Stimulated activated naive CD4-positive, alpha-beta T cell (primary cell): ENCODE measurements at regions not wholly inside any gene's neighbourhood (a gene's known extent, or its start where the extent isn't known, plus 50 kb on each side); places are given as distances from the start of the nearest gene placed in this dataset.
"Not testable (repeated sequence)": the region's sequence is repeated elsewhere in the genome, so short reads cannot be mapped to it uniquely, and the experiment has no call there.

Experiments
- DNase-seq, 6 experiments: peaks; one replicate each; lab custom pipeline; 2025; lab: John Stamatoyannopoulos, UW

- not testable (repeated sequence) for DNase-seq
Observed at GRCh38 chr2:242049492-242049891, 180.0 kb downstream of the RTP5 start.

DNA sequence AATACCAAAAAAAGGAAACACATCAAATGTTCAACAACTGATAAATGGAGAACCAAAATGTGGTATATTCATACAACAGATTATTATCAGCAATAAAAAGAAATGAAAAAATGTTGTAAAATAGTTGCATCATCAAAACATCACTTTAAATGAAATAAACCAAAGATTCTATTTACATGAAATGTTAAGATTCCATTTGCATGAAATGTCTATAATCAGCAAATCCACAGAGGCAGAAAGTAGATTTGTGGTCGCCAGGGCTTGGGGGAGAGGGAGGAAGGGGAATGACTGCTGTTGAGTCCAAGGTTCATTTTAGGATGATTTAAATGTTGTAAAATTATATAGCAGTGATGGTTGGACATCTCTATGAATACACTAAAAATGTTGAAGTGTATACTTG lies 181.9 kb downstream of the RTP5 start:
- DNase-seq, result no peak

- no peak for DNase-seq
Observed at GRCh38 chr2:242052421-242052820, 182.9 kb downstream of the RTP5 start.

GRCh38 chr2:242053921-242054320 lies 184.4 kb downstream of the RTP5 start:
- no peak for DNase-seq

DNA sequence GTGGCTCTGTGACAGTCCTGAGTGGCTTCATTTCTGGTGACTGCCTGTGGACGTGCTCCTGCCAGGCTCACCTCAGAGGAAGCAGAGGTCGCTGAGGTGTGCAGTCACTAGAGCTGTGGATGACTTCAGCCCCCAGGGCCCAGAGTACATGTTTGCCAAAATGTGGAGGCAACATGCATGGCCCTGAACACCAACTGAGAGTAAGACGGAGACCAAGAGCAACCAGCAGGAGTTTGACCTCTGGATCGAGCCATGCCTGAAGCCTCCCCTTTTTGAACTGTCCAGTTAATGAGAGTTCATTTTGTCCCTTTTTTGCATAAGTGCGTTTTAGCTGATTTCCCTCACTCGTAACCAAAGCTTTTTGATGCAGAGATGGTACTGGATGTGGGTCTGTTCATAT lies 184.9 kb downstream of the RTP5 start:
- no peak for DNase-seq

DNA sequence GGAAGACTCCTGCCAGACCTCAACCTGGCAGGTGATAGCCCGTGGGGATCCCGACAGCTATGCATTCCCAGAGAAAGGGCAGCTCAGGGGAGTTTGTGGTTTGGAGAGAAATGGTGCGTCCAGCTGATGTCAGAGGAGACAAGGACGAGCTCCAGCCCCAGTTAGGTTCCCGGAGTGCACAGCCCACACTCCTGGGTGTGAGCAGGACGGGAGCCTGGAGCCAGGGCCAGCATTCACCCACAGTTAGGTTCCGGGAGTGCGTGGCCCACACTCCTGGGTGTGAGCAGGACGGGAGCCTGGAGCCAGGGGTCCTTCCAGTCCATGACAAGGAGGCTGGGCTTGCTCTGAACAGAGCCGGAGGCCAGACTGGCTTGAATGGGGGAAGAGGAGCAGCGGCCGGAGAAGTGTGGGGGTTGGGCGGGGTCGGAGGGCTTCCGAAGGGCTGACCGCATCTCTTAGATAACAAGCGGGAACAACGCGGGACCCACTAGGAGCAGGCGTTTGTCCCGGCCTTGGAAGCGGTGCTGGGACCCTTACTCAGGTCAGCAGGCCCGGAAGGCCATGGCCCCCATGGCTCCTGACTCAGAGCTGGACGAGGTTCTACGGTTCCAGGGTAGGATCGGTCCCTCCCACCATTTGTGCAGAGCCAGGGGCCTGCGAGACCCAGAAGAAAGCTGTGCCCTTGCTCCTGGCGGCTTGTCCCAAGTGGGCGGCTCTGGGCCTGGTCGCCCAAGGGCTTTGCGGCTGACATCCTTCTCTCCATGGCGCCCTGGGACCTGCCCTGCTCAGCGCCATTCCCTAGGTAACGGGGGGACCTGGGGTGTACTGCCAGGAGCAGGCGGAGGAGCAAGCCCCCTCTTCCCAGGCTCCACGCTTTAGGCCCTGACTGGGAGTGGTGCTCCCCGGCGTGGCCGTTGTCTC lies 185.6 kb downstream of the RTP5 start:
- DNase-seq, result no peak

DNA sequence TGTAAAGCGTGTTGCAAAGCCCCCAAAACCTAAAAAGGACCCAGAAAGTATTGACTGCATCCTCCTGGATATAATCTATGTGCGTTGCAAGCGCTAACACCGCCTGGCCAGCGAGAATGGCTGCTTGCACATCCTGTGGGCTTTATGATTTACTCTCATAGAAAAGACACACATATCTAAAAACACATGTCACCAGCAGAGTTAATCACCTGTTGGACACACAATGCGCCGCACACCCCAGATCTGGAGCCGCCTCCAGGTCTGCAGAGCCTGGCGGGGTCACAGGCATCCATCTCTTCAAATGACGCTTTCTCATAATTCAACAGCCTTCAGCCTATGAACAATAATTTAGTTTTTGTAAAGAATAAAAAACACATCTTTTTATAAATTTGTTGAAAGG lies 186.5 kb downstream of the RTP5 start:
- no peak for DNase-seq

- DNase-seq, result no peak
Observed at GRCh38 chr2:242056785-242057184, 187.3 kb downstream of the RTP5 start.

- no peak for DNase-seq
Observed at GRCh38 chr2:242057379-242058040, 188.0 kb downstream of the RTP5 start.

DNA sequence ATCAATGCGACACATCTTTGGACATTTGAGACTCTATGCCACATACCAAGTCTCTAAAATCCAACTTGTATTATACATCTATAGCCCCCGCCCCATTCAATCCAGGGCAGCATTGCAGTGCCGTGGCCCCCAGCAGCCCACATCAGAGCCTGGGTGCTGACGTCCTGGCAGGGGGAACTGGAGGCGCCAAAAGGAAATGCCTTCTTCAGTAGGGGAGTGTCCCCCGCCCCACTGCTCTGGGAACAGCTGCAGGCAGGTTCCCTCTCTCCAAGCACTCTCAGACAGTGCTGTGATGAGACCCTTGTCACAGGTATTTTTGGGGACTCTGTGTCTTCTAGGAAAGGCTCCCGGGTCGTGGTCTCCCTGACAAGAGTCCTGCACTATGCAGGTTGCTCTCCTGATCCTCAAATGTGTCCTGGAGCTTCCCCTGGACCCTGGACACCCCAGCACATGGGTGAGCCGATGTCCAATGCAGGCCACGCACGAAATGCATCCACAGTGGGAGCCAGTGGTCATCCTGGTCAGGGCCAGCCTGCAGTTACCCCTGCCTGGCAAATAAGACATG lies 188.7 kb downstream of the RTP5 start:
- no peak for DNase-seq

- DNase-seq, result no peak
Observed at GRCh38 chr2:242059566-242059965, 190.0 kb downstream of the RTP5 start.

DNA sequence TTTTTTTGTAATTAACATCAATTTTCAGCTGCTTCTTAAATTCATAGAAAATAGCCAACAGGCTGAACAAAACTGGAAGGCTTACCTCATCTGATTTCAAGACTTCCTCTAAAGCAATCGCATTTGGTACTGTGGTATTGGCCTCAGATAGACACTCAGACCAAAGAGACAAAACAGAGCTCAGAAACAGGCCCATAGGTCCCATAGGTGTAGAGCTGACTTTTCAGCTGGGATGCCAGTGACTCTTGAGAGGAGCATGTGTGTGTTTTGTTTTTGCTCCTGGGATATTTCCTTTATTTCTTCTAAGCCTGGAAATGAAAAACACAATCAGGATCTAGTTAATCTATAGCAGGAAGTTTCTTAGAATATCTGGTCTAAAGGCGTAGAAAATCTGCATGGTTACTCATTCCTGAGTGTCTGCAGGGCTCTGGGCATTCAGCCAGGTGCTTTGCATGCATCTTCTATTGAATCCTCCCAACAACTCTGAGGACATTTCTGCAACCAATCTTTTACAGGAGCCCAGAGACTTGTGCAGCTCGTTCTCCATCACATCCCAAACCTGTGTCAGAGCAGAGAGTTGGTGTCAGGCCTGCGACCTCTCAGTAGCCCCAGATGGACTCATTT lies 190.8 kb downstream of the RTP5 start:
- DNase-seq, result no peak

DNA sequence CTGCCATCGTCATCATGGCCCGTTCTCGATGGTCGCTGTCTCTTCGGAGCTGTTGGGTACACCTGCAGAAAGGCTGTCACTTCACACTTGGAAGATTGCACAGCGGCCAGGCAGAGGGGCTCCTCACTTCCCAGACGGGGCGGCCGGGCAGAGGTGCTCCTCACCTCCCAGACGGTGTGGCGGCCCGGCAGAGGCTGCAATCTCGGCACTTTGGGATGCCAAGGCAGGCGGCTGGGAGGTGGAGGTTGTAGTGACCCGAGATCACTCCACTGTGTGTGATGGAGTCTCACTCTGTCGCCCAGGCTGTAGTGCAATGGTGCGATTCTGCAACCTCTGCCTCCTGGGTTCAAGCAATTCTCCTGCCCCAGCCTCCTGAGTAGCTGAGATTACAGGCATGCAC lies 192.4 kb downstream of the RTP5 start:
- not testable (repeated sequence) for DNase-seq

DNA sequence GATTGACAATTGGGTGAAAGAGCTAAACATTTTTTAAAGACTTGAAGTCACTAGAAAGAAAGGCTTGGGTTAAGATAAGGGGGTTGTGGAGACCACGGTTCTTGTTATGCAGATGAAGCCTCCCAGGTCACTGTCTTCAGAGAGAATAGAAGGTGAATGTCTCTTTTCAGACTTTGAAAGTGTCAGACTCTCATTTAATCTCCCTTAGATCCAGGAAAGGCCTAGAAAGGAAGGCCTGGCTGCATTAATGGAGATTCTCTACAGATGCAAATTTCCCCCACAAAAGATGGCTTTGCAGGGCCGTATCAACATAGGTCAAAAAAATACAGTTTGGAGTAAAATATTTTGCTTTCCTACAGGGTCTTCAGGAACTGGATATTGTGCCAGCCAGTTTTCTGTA lies 193.9 kb downstream of the RTP5 start:
- no peak for DNase-seq

- no peak for DNase-seq
Observed at GRCh38 chr2:242063850-242064249, 194.3 kb downstream of the RTP5 start.

GRCh38 chr2:242064364-242065250 lies 195.1 kb downstream of the RTP5 start:
- DNase-seq, result no peak

- no peak for DNase-seq
Observed at GRCh38 chr2:242065426-242065825, 195.9 kb downstream of the RTP5 start.

DNA sequence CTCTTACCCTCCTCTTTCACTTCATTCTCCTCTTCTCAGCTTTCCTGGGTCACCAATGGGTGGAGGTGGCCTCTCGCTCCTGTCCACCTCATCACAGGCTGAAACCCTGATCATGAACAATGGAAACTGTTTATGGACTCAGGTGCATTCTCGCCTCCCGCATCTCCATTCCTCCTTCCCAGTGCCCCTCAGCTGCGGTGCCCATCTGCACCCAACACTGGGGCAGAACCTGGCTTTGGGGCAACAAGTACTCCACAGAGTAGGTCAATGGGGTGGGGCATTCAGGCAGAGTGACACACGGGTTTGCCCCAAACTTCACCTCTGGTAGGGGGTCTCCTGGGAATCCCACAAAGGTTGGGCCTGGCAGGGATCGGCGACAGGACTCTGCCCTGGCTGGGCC lies 199.5 kb downstream of the RTP5 start:
- no peak for DNase-seq

DNA sequence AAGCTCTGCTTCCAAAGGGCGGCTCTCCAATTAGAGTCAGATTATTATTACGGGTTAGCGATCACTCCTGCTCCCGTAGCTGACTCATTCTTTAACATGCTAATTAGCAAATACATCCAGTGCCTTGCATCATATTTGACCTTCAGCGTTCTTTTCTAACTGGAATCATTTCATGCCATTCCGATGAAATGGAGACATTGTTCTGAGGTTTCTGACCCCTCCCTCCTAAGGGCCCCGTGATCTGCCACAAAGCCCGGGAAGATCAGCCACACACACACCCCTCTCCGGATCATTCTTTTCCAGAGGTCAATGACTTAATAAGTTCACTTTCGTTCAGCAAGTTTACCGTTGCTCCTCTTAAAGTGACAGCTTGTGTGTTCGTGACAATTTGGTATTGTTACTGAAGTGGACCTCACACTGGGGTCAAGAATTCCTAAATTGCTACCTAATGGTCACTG lies 200.4 kb downstream of the RTP5 start:
- DNase-seq, result not testable (repeated sequence)

DNA sequence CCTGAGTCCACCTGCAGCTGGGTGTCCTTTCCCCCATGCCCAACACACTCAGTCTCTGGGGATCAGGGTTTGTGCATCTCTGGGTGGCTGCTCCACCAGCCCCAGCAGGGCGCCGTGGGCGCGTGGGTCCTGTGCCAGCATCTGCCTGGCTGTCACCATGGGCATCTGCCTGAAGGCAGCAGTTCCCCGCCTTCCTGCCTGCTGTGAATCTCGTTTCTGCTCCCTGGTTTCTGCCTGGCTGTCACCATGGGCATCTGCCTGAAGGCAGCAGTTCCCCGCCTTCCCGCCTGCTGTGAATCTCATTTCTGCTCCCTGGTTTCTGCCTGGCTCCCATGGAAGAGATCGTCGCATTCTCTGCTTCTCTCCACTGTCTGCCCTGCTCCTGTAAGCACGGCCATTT lies 201.2 kb downstream of the RTP5 start:
- DNase-seq, result not testable (repeated sequence)

GRCh38 chr2:242071377-242071776 lies 201.8 kb downstream of the RTP5 start:
- not testable (repeated sequence) for DNase-seq
